Body of pancreas (tissue), 4 donors: ENCODE measurements at regions not wholly inside any gene's neighbourhood (a gene's known extent, or its start where the extent isn't known, plus 50 kb on each side); places are given as distances from the start of the nearest gene placed in this dataset.
A peak's percentile ranks its signal among the peaks of the same experiment; 100 is the strongest.

ENCODE experiments used
- ATAC-seq: fragments of 150-250 bp; one replicate; pipeline ENCODE4 v1.9.1; 2016
- DNase-seq, 4 donors: peaks; one replicate each; pipeline ENCODE4 v3.0.0-alpha.2; 2019
- H3K27ac ChIP-seq, 4 donors: fragments of 200-600 bp; sonication (generic); 1 replicate in 3 of 4; 2 replicates in 1 of 4; pipeline versions ENCODE4 v1.5.1 to v1.6.1; 2016 to 2019; ENCODE audit warnings: mild to moderate bottlenecking in 1 of 4, mixed read lengths in 1 of 4, moderate library complexity in 1 of 4
- H3K27me3 ChIP-seq, 2 donors: fragments of 200-600 bp; sonication (generic); one replicate each; pipeline ENCODE4 v1.6.0; 2016; ENCODE audit warnings: mild to moderate bottlenecking in 1 of 2
- H3K36me3 ChIP-seq, 2 donors: fragments of 200-600 bp; sonication (generic); replicated peaks in 1 of 2; 2 replicates each; pipeline ENCODE4 v1.5.1; 2016; ENCODE audit warnings: low read depth in 2 of 2; ENCODE audit not compliant: insufficient read depth in 1 of 2
- H3K4me1 ChIP-seq: fragments of 200-600 bp; sonication (generic); one replicate; pipeline ENCODE4 v1.6.0; 2016
- H3K4me3 ChIP-seq, 2 donors: fragments of 200-600 bp; sonication (generic); 1 replicate in 1 of 2; 2 replicates in 1 of 2; pipeline ENCODE4 v1.5.1; 2016 to 2019
- H3K9me3 ChIP-seq, 3 donors: fragments of 200-600 bp; sonication (generic); 1 replicate in 2 of 3; 2 replicates in 1 of 3; pipeline ENCODE4 v1.5.1; 2016
- CTCF ChIP-seq, 7 experiments: fragments of 450-650 bp in 4 of 7; fragments of 200-600 bp in 3 of 7; sonication (generic) in 3 of 7; IDR thresholded peaks; one replicate each; pipeline ENCODE4 v1.5.1; 2016 to 2019; ENCODE audit warnings: antibody characterized with exemption in 7 of 7
- POLR2A ChIP-seq, 3 donors: fragments of 450-650 bp; IDR thresholded peaks; one replicate each; pipeline ENCODE4 v1.6.1; 2016; ENCODE audit warnings: antibody characterized with exemption in 3 of 3, mild to moderate bottlenecking in 2 of 3
- WGBS, 2 donors: methylation state at CpG; one replicate each; pipeline ENCODE4 v1.1.5; 2017; 5-methylcytosine and 5-hydroxymethylcytosine counted together
- intact Hi-C: fragments of 100-400 bp; cut with DNase I; formaldehyde crosslinking; loops from one replicate; pipeline ENCODE4 v1.15.1; 2023

- no peak overlapping the region for H3K4me3 ChIP-seq
- H3K4me1 ChIP-seq: peaks cover 10% of the 10 kb centered on the region
- H3K9me3 ChIP-seq: no peaks in the 10 kb centered on the region
- intact Hi-C loops: no loop called here
- peak overlapping the region in 2 of 4 donors; percentile 50 to 52 for H3K27ac ChIP-seq
- no peak for ATAC-seq
- DNase-seq: no peak
- H3K36me3 ChIP-seq: no peaks in the 10 kb centered on the region
- H3K27me3 ChIP-seq: no peaks in the 10 kb centered on the region
- TF ChIP-seq POLR2A (IDR thresholded peaks at IDR 0.05) (no peak), CTCF (IDR thresholded peaks at IDR 0.05) (no peak)
- 75 to 84% methylated on average over 13 of the region's 13 CpGs for WGBS, 2 donors
Measured at GRCh38 chr2:8134985-8135682, 546.7 kb upstream of the ID2 start.

- ATAC-seq (no peak), DNase-seq (no peak)
- H3K9me3 ChIP-seq: no peaks in the 10 kb centered on the region
- TF ChIP-seq POLR2A (IDR thresholded peaks at IDR 0.05): no peak
- TF ChIP-seq CTCF (IDR thresholded peaks at IDR 0.05): no peak
- H3K4me3 ChIP-seq: no peak overlapping the region
- no peaks in the 10 kb centered on the region for H3K36me3 ChIP-seq
- H3K27ac ChIP-seq: no peak overlapping the region
- intact Hi-C loops: no loop called here
- no peaks in the 10 kb centered on the region for H3K27me3 ChIP-seq
- peaks cover 10% of the 10 kb centered on the region for H3K4me1 ChIP-seq
- WGBS, 2 donors: 74 to 85% methylated on average over 7 of the region's 7 CpGs
Measured at GRCh38 chr2:8137801-8138200, 544.1 kb upstream of the ID2 start.

- H3K4me3 ChIP-seq: no peak overlapping the region
- no peaks in the 10 kb centered on the region for H3K36me3 ChIP-seq
- no peaks in the 10 kb centered on the region for H3K27me3 ChIP-seq
- no peak overlapping the region for H3K27ac ChIP-seq
- 90 to 93% methylated on average over 3 of the region's 3 CpGs for WGBS, 2 donors
- no peak for TF ChIP-seq POLR2A (IDR thresholded peaks at IDR 0.05)
- no peak for TF ChIP-seq CTCF (IDR thresholded peaks at IDR 0.05)
- ATAC-seq (no peak), DNase-seq (no peak)
- H3K4me1 ChIP-seq: peaks cover 10% of the 10 kb centered on the region
- intact Hi-C loops: no loop called here
- no peaks in the 10 kb centered on the region for H3K9me3 ChIP-seq
Measured at GRCh38 chr2:8138525-8138922, 543.3 kb upstream of the ID2 start.

- TF ChIP-seq CTCF (IDR thresholded peaks at IDR 0.05): no peak
- DNase-seq: no peak
- intact Hi-C loops: no loop called here
- Histone ChIP-seq H3K9me3 (no peaks in the 10 kb centered on the region), H3K36me3 (no peaks in the 10 kb centered on the region), H3K4me1 (peaks cover 10% of the 10 kb centered on the region), H3K4me3 (no peak overlapping the region), H3K27ac (no peak overlapping the region), H3K27me3 (no peaks in the 10 kb centered on the region)
- peak; percentile 62 for ATAC-seq
- WGBS, 2 donors: 70 to 81% methylated on average over 10 of the region's 10 CpGs
Measured at GRCh38 chr2:8138923-8139667, 542.8 kb upstream of the ID2 start.
